ENCODE measurements at regions not wholly inside any gene's neighbourhood (a gene's known extent, or its start where the extent isn't known, plus 50 kb on each side); places are given as distances from the start of the nearest gene placed in this dataset.

DNA sequence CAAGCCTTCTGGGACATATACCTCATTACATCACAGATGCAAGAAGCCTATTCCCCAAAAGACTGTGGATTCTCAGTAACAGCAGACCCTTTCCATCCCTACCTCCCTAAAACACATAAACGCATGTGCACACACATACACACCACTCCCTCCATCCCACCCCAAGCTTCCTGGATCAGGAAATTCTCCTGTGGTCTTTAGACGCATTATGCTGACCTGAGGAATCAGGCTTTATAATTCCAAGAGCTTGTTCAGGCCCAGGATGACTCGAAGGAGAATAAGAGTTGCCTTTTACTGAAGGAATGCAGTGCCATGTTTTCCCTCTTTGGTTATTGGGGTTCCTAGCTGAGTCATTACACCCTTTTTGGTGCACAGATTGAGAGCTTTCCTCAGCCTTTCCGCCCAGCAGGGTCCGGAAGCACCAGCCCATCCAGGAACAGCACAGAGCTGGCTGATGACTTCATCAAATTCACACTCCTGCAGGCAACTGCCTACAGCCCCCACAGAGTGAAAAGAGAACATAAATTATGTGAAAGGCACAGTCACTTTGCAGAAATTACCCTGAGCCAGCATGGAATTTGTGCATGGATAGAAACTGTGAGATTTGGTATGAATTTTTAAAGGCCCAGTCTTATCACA, 385.0 kb upstream of the TRPC7 start:
- TF ChIP-seq, protein P1, sequence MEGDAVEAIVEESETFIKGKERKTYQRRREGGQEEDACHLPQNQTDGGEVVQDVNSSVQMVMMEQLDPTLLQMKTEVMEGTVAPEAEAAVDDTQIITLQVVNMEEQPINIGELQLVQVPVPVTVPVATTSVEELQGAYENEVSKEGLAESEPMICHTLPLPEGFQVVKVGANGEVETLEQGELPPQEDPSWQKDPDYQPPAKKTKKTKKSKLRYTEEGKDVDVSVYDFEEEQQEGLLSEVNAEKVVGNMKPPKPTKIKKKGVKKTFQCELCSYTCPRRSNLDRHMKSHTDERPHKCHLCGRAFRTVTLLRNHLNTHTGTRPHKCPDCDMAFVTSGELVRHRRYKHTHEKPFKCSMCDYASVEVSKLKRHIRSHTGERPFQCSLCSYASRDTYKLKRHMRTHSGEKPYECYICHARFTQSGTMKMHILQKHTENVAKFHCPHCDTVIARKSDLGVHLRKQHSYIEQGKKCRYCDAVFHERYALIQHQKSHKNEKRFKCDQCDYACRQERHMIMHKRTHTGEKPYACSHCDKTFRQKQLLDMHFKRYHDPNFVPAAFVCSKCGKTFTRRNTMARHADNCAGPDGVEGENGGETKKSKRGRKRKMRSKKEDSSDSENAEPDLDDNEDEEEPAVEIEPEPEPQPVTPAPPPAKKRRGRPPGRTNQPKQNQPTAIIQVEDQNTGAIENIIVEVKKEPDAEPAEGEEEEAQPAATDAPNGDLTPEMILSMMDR (IDR thresholded peaks at IDR 0.05), result no peak
- TF ChIP-seq POLR2A (IDR thresholded peaks at IDR 0.05), result no peak
